Right ventricle myocardium inferior (tissue), 1 donor: ENCODE measurements at regions not wholly inside any gene's neighbourhood (a gene's known extent, or its start where the extent isn't known, plus 50 kb on each side); places are given as distances from the start of the nearest gene placed in this dataset.
"Not testable (repeated sequence)": the region's sequence is repeated elsewhere in the genome, so short reads cannot be mapped to it uniquely, and the experiment has no call there.

Experiments
- ATAC-seq: fragments of 200-7000 bp; cut with Tn5 transposase; one replicate; pipeline ENCODE4 v1.9.1; 2020; ENCODE audit warnings: mild to moderate bottlenecking, moderate library complexity
- DNase-seq: peaks from one replicate; pipeline ENCODE4 v3.0.0; 2021; ENCODE audit errors: missing footprints
- intact Hi-C: fragments of 100-400 bp; cut with DNase I; formaldehyde crosslinking; loops from one replicate; pipeline ENCODE4 v1.11.0; 2022
- donor health status: DM: no; HTN: yes; CAD: no; lungs with severe emphysema.

DNA sequence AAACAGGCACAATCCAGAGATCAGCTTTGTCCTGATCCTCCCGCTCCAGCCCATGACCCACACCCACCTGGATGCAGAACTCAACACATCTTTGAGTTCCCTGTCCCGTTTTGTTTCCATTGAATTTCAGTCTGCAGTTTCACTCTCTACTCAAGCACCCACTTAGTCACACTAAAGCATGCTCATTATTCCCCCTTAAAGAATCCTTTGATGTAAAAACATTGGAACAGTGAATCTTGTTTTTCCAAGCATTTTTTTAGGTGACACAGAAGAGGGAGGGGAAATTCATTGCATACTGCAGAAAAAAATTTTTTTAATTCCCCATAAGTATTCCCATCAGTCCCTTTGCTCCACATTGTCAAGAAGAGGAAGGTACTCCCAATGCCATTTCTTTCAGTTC is 249.7 kb upstream of the TTC29 start:
- intact Hi-C loops = no loop called here
- DNase-seq (no peak), ATAC-seq (no peak)

DNA sequence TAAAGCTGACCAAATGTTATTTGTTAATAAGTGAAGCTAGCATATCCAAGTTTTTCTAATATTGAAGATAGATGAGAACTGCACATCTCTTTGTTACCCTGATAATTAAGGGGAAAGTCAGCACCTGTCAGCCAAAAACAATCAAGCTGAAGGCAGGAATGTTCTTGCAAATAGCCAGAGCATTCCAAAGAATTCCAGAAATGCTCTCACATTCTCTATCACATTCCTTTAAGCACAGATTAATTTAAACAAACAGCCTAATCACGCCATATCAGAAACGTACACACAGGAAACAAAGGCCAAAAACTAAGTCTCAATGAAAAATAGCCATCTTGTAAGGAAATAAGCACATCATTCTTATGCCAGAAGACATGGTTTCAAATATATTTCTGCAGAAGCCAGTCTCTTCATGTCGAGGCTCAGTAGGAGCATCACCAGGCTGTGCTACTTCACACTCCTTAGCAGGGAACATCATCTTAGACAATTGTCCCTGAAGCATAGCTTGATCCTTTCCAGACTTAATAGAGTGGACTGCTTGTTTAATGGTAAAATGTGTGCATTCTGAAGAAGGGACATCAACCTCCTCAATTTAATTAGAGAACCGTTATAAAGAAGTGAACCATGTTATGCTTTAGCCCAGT is 252.9 kb upstream of the TTC29 start:
- intact Hi-C loops = no loop called here
- no peak for DNase-seq

DNA sequence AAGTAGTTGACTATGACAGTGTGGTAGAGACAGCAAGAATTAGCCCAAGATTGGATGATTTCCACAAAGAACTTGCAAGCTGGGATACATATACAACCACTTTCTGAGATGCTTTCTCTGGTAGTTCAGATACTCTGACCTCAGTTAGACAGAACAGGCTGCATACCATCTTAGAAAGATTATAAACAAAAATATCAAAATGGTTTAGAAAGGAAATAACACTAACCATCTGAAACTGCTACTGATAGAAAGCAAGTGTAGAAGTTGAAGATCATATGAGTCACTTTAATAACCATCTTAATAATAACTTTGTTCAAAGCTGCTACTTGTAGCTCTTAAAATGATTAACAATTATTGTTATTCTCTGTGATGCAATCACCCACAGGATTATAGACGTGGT is 255.4 kb upstream of the TTC29 start:
- intact Hi-C loops = no loop called here
- DNase-seq (no peak), ATAC-seq (no peak)

More for the DNA sequence above, 252.9 kb upstream of the TTC29 start:
- no peak for ATAC-seq

DNA sequence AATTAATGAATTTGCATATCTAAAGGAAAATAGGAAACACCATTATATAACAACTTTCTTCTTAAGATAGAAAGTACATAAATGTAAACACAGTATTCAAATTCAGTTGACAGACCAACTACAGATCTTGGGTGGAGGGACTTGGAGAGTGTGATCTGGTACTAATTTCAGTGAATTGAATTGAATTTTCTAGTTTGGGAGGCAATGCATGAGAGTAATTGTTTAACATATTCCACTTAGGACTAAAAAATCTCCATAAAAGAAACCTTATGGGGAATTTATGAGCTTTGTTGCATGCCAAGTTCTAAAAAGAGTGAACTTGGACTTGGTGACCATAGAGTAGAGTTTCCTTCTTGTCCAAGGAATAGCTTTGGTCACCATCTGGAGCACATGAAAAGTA is 261.1 kb upstream of the TTC29 start:
- ATAC-seq = no peak
- no peak for DNase-seq
- intact Hi-C loops = no loop called here

DNA sequence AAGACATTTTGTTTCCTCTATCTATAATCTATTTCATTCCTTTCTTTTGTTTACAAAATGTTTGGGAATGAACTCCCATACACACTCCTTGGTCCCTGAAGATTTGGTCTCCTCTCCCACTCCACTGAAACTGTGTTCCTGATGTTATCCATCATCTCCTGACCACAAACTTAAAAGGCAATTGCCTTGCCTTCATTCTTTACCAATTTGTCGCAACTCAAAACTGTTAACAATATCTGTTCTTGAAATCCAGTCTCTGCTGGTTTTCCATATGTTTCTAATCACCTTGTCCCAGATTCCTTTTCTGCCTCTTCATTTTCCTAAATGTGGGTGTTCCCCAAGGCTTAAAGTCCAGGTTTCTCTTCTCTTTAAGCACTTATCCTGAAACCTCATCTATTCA is 262.2 kb upstream of the TTC29 start:
- DNase-seq (no peak), ATAC-seq (no peak)
- intact Hi-C loops = no loop called here

DNA sequence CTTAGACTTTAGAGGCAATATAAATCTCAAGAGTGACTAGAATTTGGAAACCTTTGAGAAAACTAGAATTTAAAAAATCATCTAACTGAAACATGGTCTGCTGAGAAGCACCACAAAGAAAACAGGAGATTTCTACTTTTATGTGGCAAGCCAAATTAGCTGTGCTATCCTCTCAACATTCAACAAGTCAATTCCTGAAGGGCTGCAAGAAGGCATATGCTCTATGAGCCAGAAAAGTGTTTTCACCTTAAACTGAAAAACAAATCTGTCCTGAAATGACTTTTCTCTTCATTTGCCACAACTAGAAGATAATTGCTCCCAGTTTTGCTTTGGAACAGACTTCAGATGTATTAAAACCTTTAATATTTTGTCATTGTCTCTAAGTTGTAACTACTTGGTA is 263.2 kb upstream of the EDNRA start:
- DNase-seq (no peak), ATAC-seq (no peak)
- intact Hi-C loops = no loop called here

DNA sequence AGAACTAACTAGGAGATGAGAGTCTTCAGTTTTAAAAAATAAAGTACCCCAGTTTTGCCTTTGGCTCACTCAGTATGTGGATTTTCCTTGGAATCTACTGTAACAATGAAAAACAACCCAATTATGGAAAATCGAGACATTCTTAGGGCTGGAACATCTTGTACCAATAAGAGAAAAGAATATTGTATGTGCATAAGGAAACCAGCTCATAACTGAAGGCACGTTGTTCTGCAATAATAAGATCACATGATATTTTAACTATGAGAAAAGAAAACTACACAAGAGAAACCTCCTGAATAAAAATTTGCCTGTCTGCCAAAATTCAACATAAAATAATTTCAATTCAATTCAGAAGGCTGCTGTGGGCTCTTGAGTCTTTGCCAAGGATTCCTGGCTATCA is 261.8 kb upstream of the EDNRA start:
- DNase-seq (no peak), ATAC-seq (no peak)
- intact Hi-C loops = no loop called here

DNA sequence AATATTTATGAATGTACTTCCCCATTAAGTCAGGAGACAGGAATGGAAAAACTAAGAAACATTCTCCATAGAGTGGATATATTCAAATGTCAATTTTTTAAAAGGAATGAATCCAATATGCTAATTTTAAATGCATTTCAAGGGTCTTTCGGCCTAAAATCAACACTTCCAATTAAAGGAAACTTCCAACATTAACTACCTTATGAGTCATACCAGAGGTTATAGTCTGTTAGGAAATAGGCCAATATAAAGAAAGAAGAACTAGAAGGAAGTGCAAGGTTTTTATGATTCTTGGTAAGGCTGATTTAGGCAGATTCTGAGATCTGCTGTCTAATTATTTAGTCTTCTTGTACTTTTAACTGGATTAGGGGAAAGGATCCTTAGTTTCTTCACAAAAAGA is 260.1 kb upstream of the EDNRA start:
- intact Hi-C loops = no loop called here
- DNase-seq (no peak), ATAC-seq (no peak)

DNA sequence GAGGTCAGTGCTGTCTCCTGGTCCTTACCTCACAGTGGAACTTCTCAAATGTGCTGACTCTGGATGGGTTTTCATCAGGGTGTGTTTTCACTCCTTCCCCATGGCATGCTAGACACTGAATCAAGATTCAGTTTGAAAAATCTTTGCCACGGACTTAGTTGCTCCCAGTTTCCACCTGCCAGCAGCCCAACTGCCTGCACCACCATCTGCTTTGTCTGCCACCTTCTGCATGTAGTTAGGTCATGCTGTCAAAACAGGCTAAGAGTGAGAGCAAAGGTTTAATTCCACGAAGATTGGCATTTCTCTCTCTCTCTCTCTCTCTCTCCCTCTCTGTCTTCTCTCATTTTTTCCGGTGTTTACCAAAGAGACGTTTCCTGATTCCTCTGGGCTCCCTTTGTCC is 258.0 kb upstream of the EDNRA start:
- ATAC-seq (no peak), DNase-seq (no peak)
- intact Hi-C loops = no loop called here

DNA sequence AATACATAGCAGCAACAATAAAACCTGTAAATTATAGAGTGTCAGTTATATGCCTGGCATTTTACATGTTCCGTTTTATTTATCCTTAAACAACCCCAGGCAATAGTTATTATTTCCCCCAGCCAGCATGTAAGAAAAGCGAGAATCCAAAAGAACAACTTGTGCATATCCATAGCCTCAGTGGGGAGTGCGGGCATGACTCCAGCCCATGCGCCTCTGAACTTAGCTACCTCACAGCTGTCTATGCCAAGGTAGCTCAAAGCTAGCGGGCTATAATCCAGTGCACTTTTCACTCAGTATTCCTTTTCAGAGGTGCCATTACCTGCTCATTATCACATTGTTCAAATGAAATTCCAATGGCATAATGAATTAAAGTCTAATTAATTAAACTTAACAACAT is 257.3 kb upstream of the EDNRA start:
- DNase-seq = no peak
- intact Hi-C loops = no loop called here
- no peak for ATAC-seq

DNA sequence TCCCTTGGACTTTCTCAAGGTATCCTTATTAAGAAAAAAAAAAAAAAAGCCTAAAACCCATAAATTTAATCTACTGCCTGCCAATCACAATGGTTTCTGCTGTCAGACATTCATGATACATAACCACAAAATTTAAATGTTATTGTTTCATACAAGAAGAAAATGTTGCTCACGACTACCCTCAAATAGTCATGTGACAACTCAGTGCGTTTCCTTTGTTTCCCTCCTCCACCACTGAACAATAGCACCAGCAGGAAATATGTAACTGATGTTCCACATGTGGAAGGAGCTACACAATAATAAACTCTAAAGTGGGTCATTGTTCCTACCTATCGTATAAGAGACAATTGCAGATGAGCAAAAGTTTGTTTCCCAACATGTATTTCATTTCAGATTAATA is 244.1 kb upstream of the EDNRA start:
- no peak for ATAC-seq
- intact Hi-C loops = no loop called here
- DNase-seq = no peak

DNA sequence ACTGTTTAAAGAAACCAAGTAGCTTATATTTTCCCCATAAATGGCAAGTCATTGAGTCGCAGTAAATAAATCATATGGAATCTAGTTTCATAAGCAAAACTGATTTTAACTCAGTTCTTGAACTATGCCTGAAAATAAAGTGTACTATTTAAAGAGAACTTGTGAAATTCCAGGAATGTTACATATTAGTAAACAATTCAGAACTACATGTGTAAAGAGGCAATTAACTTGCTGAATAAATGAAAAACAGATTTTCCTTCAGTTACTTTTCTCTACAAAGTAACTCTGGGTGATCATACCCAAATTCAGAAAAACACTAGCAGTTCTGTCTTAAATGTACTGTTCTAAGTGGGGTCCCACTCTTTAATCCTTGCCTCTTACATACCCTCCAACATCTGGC is 236.1 kb upstream of the EDNRA start:
- ATAC-seq (no peak), DNase-seq (no peak)
- intact Hi-C loops = no loop called here

DNA sequence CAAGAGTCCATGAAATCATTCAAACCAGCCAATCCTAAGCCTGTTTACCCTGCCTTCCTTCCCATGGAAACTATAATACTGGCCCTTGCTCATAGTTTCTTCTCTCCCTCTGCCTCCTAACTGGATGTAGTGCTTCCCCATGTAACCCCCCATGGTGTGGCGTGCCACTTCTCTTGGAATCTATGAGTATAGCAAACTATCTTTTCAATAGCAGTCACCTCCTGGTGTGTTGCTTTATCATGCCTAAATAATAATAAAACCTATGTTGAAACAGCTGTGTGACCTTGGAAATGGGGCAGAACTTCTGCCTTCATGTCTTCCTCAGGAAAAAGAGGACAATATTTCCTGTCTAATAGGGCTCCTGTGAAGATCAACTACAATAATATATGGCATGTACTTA is 234.8 kb upstream of the EDNRA start:
- intact Hi-C loops = no loop called here
- ATAC-seq (no peak), DNase-seq (no peak)

DNA sequence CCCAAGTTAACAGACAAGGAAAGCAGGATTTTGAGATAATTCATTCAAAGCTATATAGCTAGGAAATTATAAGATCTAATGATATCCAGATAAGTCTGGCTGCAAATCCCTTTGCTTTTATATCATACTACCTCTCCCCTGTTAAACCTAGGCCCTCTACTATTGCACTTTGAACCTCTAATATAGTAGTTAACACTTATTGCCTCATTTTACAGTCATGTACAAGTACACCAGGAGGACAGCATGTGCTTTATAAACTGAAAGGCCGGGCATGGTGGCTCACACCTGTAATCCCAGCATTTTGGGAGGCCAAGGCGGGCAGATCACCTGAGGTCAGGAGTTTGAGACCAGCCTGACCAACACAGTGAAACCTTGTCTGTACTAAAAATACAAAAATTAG is 234.4 kb upstream of the EDNRA start:
- ATAC-seq, intact Hi-C loops, DNase-seq: not testable (repeated sequence)

DNA sequence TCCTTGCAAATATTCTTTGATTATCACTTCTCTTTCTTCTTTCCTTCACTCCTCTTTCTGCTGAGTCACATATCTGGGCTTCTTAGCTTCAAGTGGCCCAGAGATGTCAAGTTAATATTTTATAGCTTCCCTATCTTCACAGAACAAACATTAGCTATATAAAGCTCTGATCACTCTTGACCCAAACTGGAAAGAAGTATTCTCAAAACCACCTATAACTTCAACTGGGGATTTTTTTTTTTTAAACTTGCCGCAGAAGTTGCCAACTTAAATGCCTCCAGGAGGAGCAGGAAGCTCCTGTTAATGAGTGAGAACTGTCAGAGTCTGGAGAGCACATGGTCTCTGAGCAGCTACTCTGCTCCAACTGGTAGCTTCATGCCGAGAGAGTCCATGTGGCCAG is 233.3 kb upstream of the EDNRA start:
- DNase-seq (no peak), ATAC-seq (no peak)
- intact Hi-C loops = no loop called here

DNA sequence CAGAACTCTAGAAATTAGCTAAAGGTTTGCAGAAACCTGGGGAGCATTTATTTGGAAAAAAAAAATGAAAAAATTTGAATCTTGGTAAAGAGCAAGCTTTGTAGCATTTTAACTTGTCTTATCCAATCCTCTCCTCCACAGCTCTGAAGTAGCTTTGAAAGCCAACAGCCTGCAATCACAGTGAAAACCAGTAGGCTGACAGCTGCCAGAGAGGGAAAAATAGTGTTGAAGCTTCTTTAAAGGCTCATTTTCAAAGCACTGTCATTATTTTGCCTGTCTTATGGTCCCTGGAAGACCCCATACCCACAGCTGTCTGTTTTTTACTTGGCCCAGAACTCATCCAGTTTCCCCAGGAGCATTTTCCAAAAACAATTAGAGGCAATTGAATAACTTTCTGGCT is 230.8 kb upstream of the EDNRA start:
- ATAC-seq (no peak), DNase-seq (no peak)
- intact Hi-C loops = no loop called here

DNA sequence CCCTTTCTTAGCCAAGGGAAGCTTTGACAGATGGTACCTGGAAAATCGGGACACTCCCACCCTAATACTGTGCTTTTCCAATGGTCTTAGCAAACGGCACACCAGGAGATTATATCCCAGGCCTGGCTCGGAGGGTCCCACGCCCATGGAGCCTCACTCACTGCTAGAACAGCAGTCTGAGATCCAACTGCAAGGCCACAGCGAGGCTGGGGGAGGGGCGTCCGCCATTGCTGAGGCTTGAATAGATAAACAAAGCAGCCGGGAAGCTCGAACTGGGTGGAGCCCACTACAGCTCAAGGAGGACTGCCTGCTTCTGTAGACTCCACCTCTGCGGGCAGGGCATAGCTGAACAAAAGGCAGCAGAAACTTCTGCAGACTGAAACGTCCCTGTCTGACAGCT is 225.6 kb upstream of the EDNRA start:
- ATAC-seq, intact Hi-C loops, DNase-seq: not testable (repeated sequence)

DNA sequence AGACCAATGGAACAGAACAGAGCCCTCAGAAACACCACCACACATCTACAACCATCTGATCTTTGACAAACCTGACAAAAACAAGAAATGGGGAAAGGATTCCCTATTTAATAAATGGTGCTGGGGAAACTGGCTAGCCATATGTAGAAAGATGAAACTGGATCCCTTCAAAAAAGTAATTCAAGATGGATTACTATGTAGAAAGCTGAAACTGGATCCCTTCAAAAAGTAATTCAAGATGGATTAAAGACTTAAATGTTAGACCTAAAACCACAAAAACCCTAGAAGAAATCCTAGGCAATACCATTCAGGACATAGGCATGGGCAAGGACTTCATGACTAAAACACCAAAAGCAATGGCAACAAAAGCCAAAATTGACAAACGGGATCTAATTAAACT is 221.6 kb upstream of the EDNRA start:
- intact Hi-C loops, DNase-seq, ATAC-seq: not testable (repeated sequence)

DNA sequence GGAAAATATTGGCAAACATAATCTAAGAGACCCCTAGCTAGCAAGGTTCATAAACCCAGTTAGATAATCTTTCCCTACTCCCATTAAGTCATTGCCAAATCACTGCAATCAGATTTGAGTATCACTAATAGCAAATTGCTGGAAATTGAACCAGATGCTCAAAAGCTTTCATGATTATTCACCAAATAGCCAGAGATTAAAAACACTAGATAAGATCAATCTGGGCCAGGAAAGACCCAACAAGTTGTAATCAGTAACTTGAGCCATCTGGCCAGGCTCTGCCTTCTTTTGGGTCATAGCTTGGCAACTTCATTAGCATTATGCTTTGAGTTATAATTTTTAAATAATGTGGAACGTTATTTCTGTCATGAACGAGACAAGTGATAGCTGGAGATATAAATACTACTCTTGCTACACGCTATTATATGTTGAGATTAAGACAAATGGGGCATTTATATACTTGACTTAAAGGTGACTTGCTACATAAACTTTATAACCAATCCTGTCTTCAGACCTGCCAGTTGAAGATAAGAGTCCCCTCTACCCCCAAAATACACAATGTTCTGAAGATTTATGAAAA is 196.6 kb upstream of the EDNRA start:
- DNase-seq (no peak), ATAC-seq (no peak)
- intact Hi-C loops = no loop called here

DNA sequence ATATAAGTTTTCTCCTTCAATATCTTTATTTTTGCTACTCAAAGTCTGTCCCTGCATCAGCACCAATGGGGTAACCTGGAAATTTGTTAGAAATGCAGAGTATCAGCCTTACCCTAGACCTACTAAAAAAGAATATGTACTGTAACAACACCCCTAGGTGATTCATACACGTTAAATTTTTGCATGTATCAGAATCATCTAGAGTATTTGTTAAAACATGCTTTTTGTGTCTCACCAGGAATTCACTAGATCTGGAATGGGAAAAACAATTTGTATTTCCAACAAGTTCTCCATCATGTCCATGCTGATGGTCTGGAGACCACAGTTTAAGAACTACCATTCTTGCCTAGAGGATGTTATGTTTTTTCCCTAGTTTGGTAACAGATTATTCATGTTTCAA is 196.0 kb upstream of the EDNRA start:
- no peak for DNase-seq

DNA sequence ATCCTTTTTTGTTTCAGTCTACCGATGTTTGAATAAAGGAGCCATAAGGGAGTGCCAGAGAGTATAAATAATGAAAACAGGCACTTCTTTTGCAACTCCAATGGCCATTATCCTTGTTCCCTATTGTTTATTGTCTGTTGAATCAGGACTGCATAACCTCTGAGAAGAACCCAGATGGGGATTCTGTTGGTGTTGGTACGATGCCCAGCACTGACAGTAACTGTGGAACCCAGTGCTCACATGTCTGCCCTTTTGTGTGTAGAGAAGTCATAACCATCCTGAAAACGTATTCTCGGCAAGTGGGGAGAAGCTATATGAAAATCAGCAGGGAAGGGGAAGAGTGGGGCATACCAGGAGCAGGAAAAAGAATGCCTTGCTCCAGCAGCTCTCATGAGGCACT is 195.1 kb upstream of the EDNRA start:
- intact Hi-C loops = no loop called here
- ATAC-seq = no peak
- DNase-seq = no peak

More for the DNA sequence above, 196.0 kb upstream of the EDNRA start:
- no peak for ATAC-seq
- intact Hi-C loops = no loop called here
